IPS-20b (cell line): ENCODE measurements at regions not wholly inside any gene's neighbourhood (a gene's known extent, or its start where the extent isn't known, plus 50 kb on each side); places are given as distances from the start of the nearest gene placed in this dataset.

Source experiments
- H3K27ac ChIP-seq: one replicate; pipeline ENCODE4 v1.5.1; 2013; ENCODE audit warnings: low read length
- H3K27me3 ChIP-seq: 2 replicates; pipeline ENCODE4 v1.6.1; 2013; ENCODE audit warnings: mild to moderate bottlenecking, low read length, inconsistent platforms; ENCODE audit not compliant: insufficient read depth
- H3K36me3 ChIP-seq: 2 replicates; pipeline ENCODE4 v1.6.1; 2013; ENCODE audit warnings: low read depth, mild to moderate bottlenecking, inconsistent platforms, low read length, moderate library complexity; ENCODE audit not compliant: insufficient read depth
- H3K4me1 ChIP-seq: 2 replicates; pipeline ENCODE4 v1.6.1; 2013; ENCODE audit warnings: mild to moderate bottlenecking, control low read depth, inconsistent platforms, low read length, moderate library complexity; ENCODE audit not compliant: insufficient read depth
- H3K4me3 ChIP-seq: 2 replicates; pipeline ENCODE4 v1.5.1; 2013; ENCODE audit warnings: mild to moderate bottlenecking, low read length, inconsistent platforms
- H3K9ac ChIP-seq: 2 replicates; pipeline ENCODE4 v1.6.1; 2013; ENCODE audit warnings: low read depth, mild to moderate bottlenecking, inconsistent platforms, low read length, moderate library complexity
- H3K9me3 ChIP-seq: 2 replicates; pipeline ENCODE4 v1.6.1; 2013; ENCODE audit warnings: mild to moderate bottlenecking, low read depth, low read length, inconsistent platforms; ENCODE audit not compliant: insufficient read depth

- H3K9me3 ChIP-seq, result no peaks in the 10 kb centered on the region
- no peaks in the 10 kb centered on the region for H3K27me3 ChIP-seq
- H3K36me3 ChIP-seq, result no peaks in the 10 kb centered on the region
- no peak overlapping the region for H3K27ac ChIP-seq
- H3K4me1 ChIP-seq, result peaks cover 6% of the 10 kb centered on the region; the same call in 1 of the 2 replicates
- no peak overlapping the region for H3K9ac ChIP-seq
- H3K4me3 ChIP-seq, result no peak overlapping the region
These were observed 139.1 kb downstream of the BTBD3 start for GRCh38 chr20:12056839-12057238.

GRCh38 chr20:12057778-12058177 is 140.1 kb downstream of the BTBD3 start:
- H3K27ac ChIP-seq, result no peak overlapping the region
- no peaks in the 10 kb centered on the region for H3K9me3 ChIP-seq
- H3K4me1 ChIP-seq, result peaks cover 6% of the 10 kb centered on the region; the same call in 1 of the 2 replicates
- no peak overlapping the region for H3K4me3 ChIP-seq
- H3K9ac ChIP-seq, result no peak overlapping the region
- H3K36me3 ChIP-seq, result no peaks in the 10 kb centered on the region
- H3K27me3 ChIP-seq, result no peaks in the 10 kb centered on the region

- Histone ChIP-seq H3K4me3 (no peak overlapping the region), H3K4me1 (peaks cover 6% of the 10 kb centered on the region; the same call in 1 of the 2 replicates), H3K36me3 (no peaks in the 10 kb centered on the region), H3K27me3 (no peaks in the 10 kb centered on the region), H3K27ac (no peak overlapping the region), H3K9me3 (no peaks in the 10 kb centered on the region), H3K9ac (no peak overlapping the region)
These were observed 140.5 kb downstream of the BTBD3 start for GRCh38 chr20:12058216-12058615.

- H3K4me1 ChIP-seq, result peaks cover 5% of the 10 kb centered on the region; the same call in 1 of the 2 replicates
- no peak overlapping the region for H3K27ac ChIP-seq
- no peaks in the 10 kb centered on the region for H3K27me3 ChIP-seq
- no peaks in the 10 kb centered on the region for H3K9me3 ChIP-seq
- H3K9ac ChIP-seq, result no peak overlapping the region
- no peaks in the 10 kb centered on the region for H3K36me3 ChIP-seq
- H3K4me3 ChIP-seq, result no peak overlapping the region
These were observed 143.8 kb downstream of the BTBD3 start for GRCh38 chr20:12061466-12061865.

GRCh38 chr20:12063106-12063684 is 145.5 kb downstream of the BTBD3 start:
- Histone ChIP-seq H3K9me3 (no peaks in the 10 kb centered on the region), H3K27ac (no peak overlapping the region), H3K9ac (no peak overlapping the region), H3K4me1 (peaks cover 7% of the 10 kb centered on the region; the same call in 1 of the 2 replicates), H3K4me3 (no peak overlapping the region), H3K36me3 (no peaks in the 10 kb centered on the region), H3K27me3 (no peaks in the 10 kb centered on the region)

GRCh38 chr20:12064540-12064939 is 146.8 kb downstream of the BTBD3 start:
- no peaks in the 10 kb centered on the region for H3K27me3 ChIP-seq
- H3K9ac ChIP-seq, result no peak overlapping the region
- no peak overlapping the region for H3K27ac ChIP-seq
- peaks cover 10% of the 10 kb centered on the region; the same call in 1 of the 2 replicates for H3K4me1 ChIP-seq
- no peaks in the 10 kb centered on the region for H3K9me3 ChIP-seq
- H3K36me3 ChIP-seq, result no peaks in the 10 kb centered on the region
- H3K4me3 ChIP-seq, result no peak overlapping the region

- peaks cover 10% of the 10 kb centered on the region; the same call in 1 of the 2 replicates for H3K4me1 ChIP-seq
- no peaks in the 10 kb centered on the region for H3K36me3 ChIP-seq
- H3K27me3 ChIP-seq, result no peaks in the 10 kb centered on the region
- H3K4me3 ChIP-seq, result no peak overlapping the region
- H3K27ac ChIP-seq, result no peak overlapping the region
- H3K9me3 ChIP-seq, result no peaks in the 10 kb centered on the region
- no peak overlapping the region for H3K9ac ChIP-seq
These were observed 150.0 kb downstream of the BTBD3 start for GRCh38 chr20:12067686-12068085.

- Histone ChIP-seq H3K9ac (no peak overlapping the region), H3K27ac (no peak overlapping the region), H3K36me3 (no peaks in the 10 kb centered on the region), H3K27me3 (no peaks in the 10 kb centered on the region), H3K4me1 (peaks cover 12% of the 10 kb centered on the region; the same call in 1 of the 2 replicates), H3K4me3 (no peak overlapping the region), H3K9me3 (no peaks in the 10 kb centered on the region)
These were observed 150.4 kb downstream of the BTBD3 start for GRCh38 chr20:12068121-12068520.

GRCh38 chr20:12069181-12069580 is 151.5 kb downstream of the BTBD3 start:
- H3K4me1 ChIP-seq, result peaks cover 12% of the 10 kb centered on the region; the same call in 1 of the 2 replicates
- no peaks in the 10 kb centered on the region for H3K9me3 ChIP-seq
- H3K27me3 ChIP-seq, result no peaks in the 10 kb centered on the region

GRCh38 chr20:12072221-12072953 is 154.7 kb downstream of the BTBD3 start:
- Histone ChIP-seq H3K4me1 (peaks cover 12% of the 10 kb centered on the region; the same call in 1 of the 2 replicates), H3K27me3 (no peaks in the 10 kb centered on the region), H3K27ac (no peak overlapping the region), H3K9ac (no peak overlapping the region), H3K4me3 (no peak overlapping the region), H3K36me3 (no peaks in the 10 kb centered on the region), H3K9me3 (no peaks in the 10 kb centered on the region)

More at GRCh38 chr20:12069181-12069580, 151.5 kb downstream of the BTBD3 start:
- Histone ChIP-seq H3K4me3 (no peak overlapping the region), H3K36me3 (no peaks in the 10 kb centered on the region), H3K27ac (no peak overlapping the region), H3K9ac (no peak overlapping the region)

GRCh38 chr20:12072954-12073264 is 155.2 kb downstream of the BTBD3 start:
- Histone ChIP-seq H3K36me3 (no peaks in the 10 kb centered on the region), H3K27ac (no peak overlapping the region), H3K9ac (no peak overlapping the region), H3K9me3 (no peaks in the 10 kb centered on the region), H3K27me3 (no peaks in the 10 kb centered on the region), H3K4me1 (peaks cover 8% of the 10 kb centered on the region; the same call in 1 of the 2 replicates), H3K4me3 (no peak overlapping the region)

GRCh38 chr20:12074111-12074655 is 156.5 kb downstream of the BTBD3 start:
- H3K27me3 ChIP-seq, result no peaks in the 10 kb centered on the region
- no peaks in the 10 kb centered on the region for H3K36me3 ChIP-seq
- no peak overlapping the region for H3K9ac ChIP-seq
- no peak overlapping the region for H3K27ac ChIP-seq
- H3K4me3 ChIP-seq, result no peak overlapping the region
- H3K4me1 ChIP-seq, result peaks cover 2% of the 10 kb centered on the region; the same call in 1 of the 2 replicates
- H3K9me3 ChIP-seq, result no peaks in the 10 kb centered on the region
